ENCODE measurements at regions not wholly inside any gene's neighbourhood (a gene's known extent, or its start where the extent isn't known, plus 50 kb on each side); places are given as distances from the start of the nearest gene placed in this dataset.

DNA sequence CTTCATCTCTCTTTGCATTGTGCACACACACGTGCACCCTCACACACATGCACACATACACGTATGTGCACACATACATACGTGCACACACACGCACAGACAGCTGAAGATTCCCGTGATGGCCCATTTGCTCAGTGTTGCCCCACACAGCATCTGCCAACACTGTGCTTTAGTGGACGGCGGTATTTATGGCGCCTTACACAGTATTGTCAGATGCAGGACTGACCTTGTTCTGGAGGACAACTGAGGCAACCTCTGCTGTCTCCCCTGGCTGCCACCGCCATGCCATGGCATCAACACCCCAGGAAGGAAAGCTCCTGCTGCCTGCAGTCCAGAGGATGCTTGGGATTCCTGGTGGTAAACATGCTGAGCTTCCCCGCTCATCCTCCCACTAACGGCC, 316.4 kb downstream of the TEX29 start:
- TF ChIP-seq CTCF (IDR thresholded peaks at IDR 0.05; ENCODE audit: extremely low read depth, insufficient read depth, missing control alignments) = no peak
- in situ Hi-C loops (cut with MboI; ENCODE audit: low pct_unique_long_range_greater_than_20kb, low sequenced_read_pairs, unreplicated experiment) = no loop called here
- DNase-seq (ENCODE audit: low spot score) = no peak

GRCh38 chr13:111637365-111637764, 316.9 kb downstream of the TEX29 start:
- TF ChIP-seq CTCF (IDR thresholded peaks at IDR 0.05; ENCODE audit: extremely low read depth, insufficient read depth, missing control alignments) = no peak
- in situ Hi-C loops (cut with MboI; ENCODE audit: low pct_unique_long_range_greater_than_20kb, low sequenced_read_pairs, unreplicated experiment) = no loop called here
- no peak for DNase-seq (ENCODE audit: low spot score)

- no peak for DNase-seq (ENCODE audit: low spot score)
- in situ Hi-C loops (cut with MboI; ENCODE audit: low pct_unique_long_range_greater_than_20kb, low sequenced_read_pairs, unreplicated experiment) = no loop called here
- no peak for TF ChIP-seq CTCF (IDR thresholded peaks at IDR 0.05; ENCODE audit: extremely low read depth, insufficient read depth, missing control alignments)
Measured at GRCh38 chr13:111638233-111638632, 317.8 kb downstream of the TEX29 start.

DNA sequence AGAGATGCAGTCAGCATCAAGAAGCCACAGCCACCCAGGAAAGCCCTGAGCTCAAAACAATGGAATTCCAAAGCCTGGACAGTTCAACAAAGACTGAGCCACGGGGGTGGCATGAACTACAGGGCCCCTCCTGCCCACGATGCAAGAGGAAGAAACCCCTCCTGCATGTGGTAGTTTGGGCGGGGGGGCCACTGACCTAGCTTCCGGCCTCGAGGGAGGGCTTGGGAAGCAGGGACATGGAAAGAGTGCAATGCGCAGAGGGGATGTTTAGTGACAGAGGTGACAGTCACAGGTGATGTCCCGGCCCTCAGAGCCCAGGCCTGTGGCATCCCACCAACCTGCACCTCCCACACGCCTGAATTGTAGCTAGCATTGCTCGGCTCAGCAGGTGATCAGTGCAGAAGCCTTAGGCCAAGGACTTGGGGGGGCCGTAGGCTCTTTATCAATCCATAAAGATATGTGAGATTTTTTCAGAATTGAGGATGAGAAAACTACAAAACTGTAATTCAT, 318.8 kb downstream of the TEX29 start:
- TF ChIP-seq CTCF (IDR thresholded peaks at IDR 0.05; ENCODE audit: extremely low read depth, insufficient read depth, missing control alignments) = no peak

GRCh38 chr13:111640006-111640405, 319.6 kb downstream of the TEX29 start:
- TF ChIP-seq CTCF (IDR thresholded peaks at IDR 0.05; ENCODE audit: extremely low read depth, insufficient read depth, missing control alignments) = no peak
- no peak for DNase-seq (ENCODE audit: low spot score)

More for the DNA sequence above, 318.8 kb downstream of the TEX29 start:
- no peak for DNase-seq (ENCODE audit: low spot score)
- in situ Hi-C loops (cut with MboI; ENCODE audit: low pct_unique_long_range_greater_than_20kb, low sequenced_read_pairs, unreplicated experiment) = no loop called here

GRCh38 chr13:111640476-111640875, 320.0 kb downstream of the TEX29 start:
- DNase-seq (ENCODE audit: low spot score) = no peak
- in situ Hi-C loops (cut with MboI; ENCODE audit: low pct_unique_long_range_greater_than_20kb, low sequenced_read_pairs, unreplicated experiment) = no loop called here
- no peak for TF ChIP-seq CTCF (IDR thresholded peaks at IDR 0.05; ENCODE audit: extremely low read depth, insufficient read depth, missing control alignments)

More at GRCh38 chr13:111640006-111640405, 319.6 kb downstream of the TEX29 start:
- in situ Hi-C loops (cut with MboI; ENCODE audit: low pct_unique_long_range_greater_than_20kb, low sequenced_read_pairs, unreplicated experiment) = no loop called here
